OCI-LY1 (cell line): ENCODE measurements at regions not wholly inside any gene's neighbourhood (a gene's known extent, or its start where the extent isn't known, plus 50 kb on each side); places are given as distances from the start of the nearest gene placed in this dataset.

Source experiments
- H2AFZ ChIP-seq: fragments of 200-600 bp; sonication (generic), shearing (Covaris generic); 2 replicates; pipeline ENCODE4 v1.6.0; 2014; ENCODE audit warnings: antibody characterized with exemption, mild to moderate bottlenecking, low read length
- H3F3A ChIP-seq: fragments of 200-600 bp; sonication (generic), shearing (Covaris generic); 2 replicates; pipeline ENCODE4 v1.6.0; 2014; ENCODE audit warnings: mild to moderate bottlenecking, antibody characterized with exemption, low read length, moderate library complexity; ENCODE audit not compliant: insufficient read depth
- H3K27ac ChIP-seq: fragments of 200-600 bp; sonication (generic); 2 replicates; pipeline ENCODE4 v1.5.1; 2014; ENCODE audit warnings: low read length, mixed run types, mild to moderate bottlenecking, low read depth; ENCODE audit not compliant: poor library complexity, severe bottlenecking
- H3K27me3 ChIP-seq: fragments of 200-600 bp; sonication (generic); 2 replicates; pipeline ENCODE4 v1.6.0; 2014; ENCODE audit warnings: antibody characterized with exemption, mild to moderate bottlenecking, low read length, moderate library complexity; ENCODE audit not compliant: insufficient read depth
- H3K36me3 ChIP-seq: fragments of 200-600 bp; sonication (generic); 2 replicates; pipeline ENCODE4 v1.6.1; 2014; ENCODE audit warnings: mild to moderate bottlenecking, antibody characterized with exemption, low read length, moderate library complexity, mixed read lengths; ENCODE audit not compliant: insufficient read depth
- H3K4me1 ChIP-seq: fragments of 200-600 bp; sonication (generic); 2 replicates; pipeline ENCODE4 v1.5.1; 2014; ENCODE audit warnings: mild to moderate bottlenecking, low read length, moderate library complexity; ENCODE audit not compliant: insufficient read depth, severe bottlenecking
- H3K4me2 ChIP-seq: fragments of 200-600 bp; sonication (generic), shearing (Covaris generic); 2 replicates; pipeline ENCODE4 v1.6.1; 2014; ENCODE audit warnings: low read length
- H3K4me3 ChIP-seq: fragments of 200-600 bp; sonication (generic); 2 replicates; pipeline ENCODE4 v1.5.1; 2014; ENCODE audit warnings: low read length, low read depth, mild to moderate bottlenecking, mixed read lengths; ENCODE audit not compliant: poor library complexity, severe bottlenecking
- H3K79me2 ChIP-seq: fragments of 200-600 bp; shearing (Covaris generic); 2 replicates; pipeline ENCODE4 v1.6.1; 2016; ENCODE audit warnings: mixed run types, low read length, mixed read lengths; ENCODE audit not compliant: insufficient read depth
- H3K9ac ChIP-seq: fragments of 200-600 bp; sonication (generic), shearing (Covaris generic); 2 replicates; pipeline ENCODE4 v1.6.1; 2014; ENCODE audit warnings: mild to moderate bottlenecking, low read length, mixed read lengths
- H3K9me2 ChIP-seq: fragments of 200-600 bp; sonication (generic), shearing (Covaris generic); 2 replicates; pipeline ENCODE4 v1.6.1; 2014; ENCODE audit warnings: low read depth, mild to moderate bottlenecking, low read length, mixed read lengths
- H3K9me3 ChIP-seq: fragments of 200-600 bp; shearing (Covaris generic); 2 replicates; pipeline ENCODE4 v1.6.1; 2014; ENCODE audit warnings: low read length, mixed read lengths
- H4K20me1 ChIP-seq: fragments of 200-600 bp; sonication (generic), shearing (Covaris generic); 2 replicates; pipeline ENCODE4 v1.6.0; 2016; ENCODE audit warnings: mild to moderate bottlenecking, low read length; ENCODE audit not compliant: insufficient read depth
- CTCF ChIP-seq: fragments of 200-600 bp; sonication (generic), shearing (Covaris generic); IDR thresholded peaks from 2 replicates; pipeline ENCODE4 v1.5.1; 2017; ENCODE audit warnings: mild to moderate bottlenecking, antibody characterized with exemption, low read length, moderate library complexity, mixed read lengths
- EZH2 ChIP-seq: fragments of 200-600 bp; sonication (generic), shearing (Covaris generic); IDR thresholded peaks from 2 replicates; pipeline ENCODE4 v1.8.0; 2017; ENCODE audit warnings: borderline replicate concordance, mixed run types, mild to moderate bottlenecking, antibody characterized with exemption, low read length, moderate library complexity, mixed read lengths

GRCh38 chr10:123385508-123386080 lies 231.4 kb downstream of the BUB3 start:
- TF ChIP-seq CTCF (no peak), EZH2 (no peak)
- no peaks in the 10 kb centered on the region for H3K9me2 ChIP-seq
- H3K27ac ChIP-seq = no peak overlapping the region
- no peaks in the 10 kb centered on the region for H3F3A ChIP-seq
- no peaks in the 10 kb centered on the region for H3K36me3 ChIP-seq
- no peaks in the 10 kb centered on the region for H3K79me2 ChIP-seq
- H3K9me3 ChIP-seq = no peaks in the 10 kb centered on the region
- no peak overlapping the region for H3K9ac ChIP-seq
- no peaks in the 10 kb centered on the region for H3K27me3 ChIP-seq
- H3K4me1 ChIP-seq = no peaks in the 10 kb centered on the region
- H3K4me2 ChIP-seq = no peak overlapping the region
- no peak overlapping the region for H2AFZ ChIP-seq
- H3K4me3 ChIP-seq = no peak overlapping the region
- H4K20me1 ChIP-seq = no peaks in the 10 kb centered on the region

- no peak overlapping the region for H3K27ac ChIP-seq
- no peaks in the 10 kb centered on the region for H4K20me1 ChIP-seq
- TF ChIP-seq EZH2 (no peak), CTCF (no peak)
- H3K9ac ChIP-seq = no peak overlapping the region
- H3K4me3 ChIP-seq = no peak overlapping the region
- H2AFZ ChIP-seq = no peak overlapping the region
- no peaks in the 10 kb centered on the region for H3K27me3 ChIP-seq
- H3K79me2 ChIP-seq = no peaks in the 10 kb centered on the region
- H3K36me3 ChIP-seq = no peaks in the 10 kb centered on the region
- no peaks in the 10 kb centered on the region for H3K9me2 ChIP-seq
- H3K4me2 ChIP-seq = no peak overlapping the region
- no peaks in the 10 kb centered on the region for H3F3A ChIP-seq
- H3K9me3 ChIP-seq = no peaks in the 10 kb centered on the region
- H3K4me1 ChIP-seq = no peaks in the 10 kb centered on the region
These were observed 235.3 kb downstream of the BUB3 start for GRCh38 chr10:123389520-123389919.

- no peaks in the 10 kb centered on the region for H3K79me2 ChIP-seq
- H3K36me3 ChIP-seq = no peaks in the 10 kb centered on the region
- H3K4me2 ChIP-seq = no peak overlapping the region
- no peak overlapping the region for H2AFZ ChIP-seq
- H4K20me1 ChIP-seq = no peaks in the 10 kb centered on the region
- H3K4me3 ChIP-seq = no peak overlapping the region
- H3K4me1 ChIP-seq = no peaks in the 10 kb centered on the region
- H3K9me2 ChIP-seq = no peaks in the 10 kb centered on the region
- no peak overlapping the region for H3K9ac ChIP-seq
- no peaks in the 10 kb centered on the region for H3K27me3 ChIP-seq
- TF ChIP-seq EZH2 = no peak
- peak; percentile 12; the same call in 1 of the 2 replicates for TF ChIP-seq CTCF
- no peaks in the 10 kb centered on the region for H3K9me3 ChIP-seq
- H3F3A ChIP-seq = no peaks in the 10 kb centered on the region
- no peak overlapping the region for H3K27ac ChIP-seq
These were observed 236.1 kb downstream of the BUB3 start for GRCh38 chr10:123390332-123390731.
